ENCODE measurements at regions not wholly inside any gene's neighbourhood (a gene's known extent, or its start where the extent isn't known, plus 50 kb on each side); places are given as distances from the start of the nearest gene placed in this dataset.

- no TSS peak for BruUV-seq (replicated peaks)
- Histone ChIP-seq H3K4me1 (ENCODE audit: control insufficient read depth, extremely low read depth, insufficient read depth, low read length) (no peaks in the 10 kb centered on the region), H3K79me2 (ENCODE audit: control insufficient read depth, insufficient read depth, low read length) (no peaks in the 10 kb centered on the region), H3K4me2 (ENCODE audit: insufficient read depth, low read length) (no peak overlapping the region), H3K36me3 (ENCODE audit: control insufficient read depth in 2 of 2, extremely low read depth in 1 of 2, insufficient read depth in 2 of 2, low read length in 2 of 2) (no peaks in the 10 kb centered on the region), H3K4me3 (replicated peaks in 1 of 3; ENCODE audit: insufficient read depth in 1 of 3, low read depth in 1 of 3, low read length in 3 of 3) (no peak overlapping the region), H3K27ac (ENCODE audit: insufficient read depth, low read depth, low read length) (no peak overlapping the region), H4K20me1 (replicated peaks; ENCODE audit: control insufficient read depth, extremely low read depth, insufficient read depth, low read length) (no peaks in the 10 kb centered on the region), H2AFZ (ENCODE audit: low read depth, low read length) (no peak overlapping the region), H3K9ac (replicated peaks; ENCODE audit: extremely low read depth, insufficient read depth, low read length) (no peak overlapping the region), H3K9me1 (replicated peaks; ENCODE audit: control insufficient read depth, extremely low read depth, insufficient read depth, low read length) (no peaks in the 10 kb centered on the region), H3K27me3 (ENCODE audit: control insufficient read depth in 2 of 2, insufficient read depth in 2 of 2, low read length in 2 of 2) (no peaks in the 10 kb centered on the region), H3K9me3 (replicated peaks; ENCODE audit: control insufficient read depth, insufficient read depth, low read length) (no peaks in the 10 kb centered on the region)
- CTCF ChIA-PET: no interaction called here
- POLR2A ChIA-PET: no interaction called here
- TF ChIP-seq MYC (IDR thresholded peaks at IDR 0.05; ENCODE audit: low read depth, low read length) (no peak), POLR2A (IDR thresholded peaks at IDR 0.05; ENCODE audit: low read depth, low read length) (no peak), CTCF (IDR thresholded peaks at IDR 0.05; ENCODE audit: extremely low read depth in 1 of 2, insufficient read depth in 1 of 2, low read depth in 1 of 2, low read length in 2 of 2) (no peak), FOS (IDR thresholded peaks at IDR 0.05; ENCODE audit: borderline replicate concordance, insufficient read depth, low read length) (no peak), JUN (IDR thresholded peaks at IDR 0.05; ENCODE audit: borderline replicate concordance, insufficient read depth, insufficient read length, low read depth) (no peak), POLR2AphosphoS5 (IDR thresholded peaks at IDR 0.05; ENCODE audit: insufficient read depth, low read depth, low read length) (no peak), MAX (IDR thresholded peaks at IDR 0.05; ENCODE audit: insufficient read depth, insufficient read length) (no peak), GATA2 (IDR thresholded peaks at IDR 0.05; ENCODE audit: insufficient read depth, insufficient read length, low read depth, low read length) (no peak), EZH2 (IDR thresholded peaks at IDR 0.05; ENCODE audit: borderline replicate concordance, low read depth, low read length, severe bottlenecking) (no peak)
- DNase-seq (ENCODE audit: low read depth, low spot score) (no peak), FAIRE-seq (no peak)
- intact Hi-C loops (cut with micrococcal nuclease) (no loop called here), dilution Hi-C loops (cut with MboI; ENCODE audit: extremely low pct_ligation_motif_present, low sequenced_read_pairs) (no loop called here)
Measured at GRCh38 chr20:57940868-57941522, 231.2 kb upstream of the PMEPA1 start.
